ENCODE measurements at regions not wholly inside any gene's neighbourhood (a gene's known extent, or its start where the extent isn't known, plus 50 kb on each side); places are given as distances from the start of the nearest gene placed in this dataset.

GRCh38 chr14:95033031-95033430, 124.3 kb downstream of the DICER1 start:
- DNase-seq (ENCODE audit: low read depth, low spot score) (no peak), ATAC-seq (no peak)
- no peaks in the 10 kb centered on the region for H3K4me1 ChIP-seq (ENCODE audit: control insufficient read depth, insufficient read depth, low read length)
- in situ Hi-C loops (cut with HindIII; ENCODE audit: low pct_unique_long_range_greater_than_20kb, low sequenced_read_pairs), result no loop called here
- no peak overlapping the region for H3K4me3 ChIP-seq (ENCODE audit: low read depth in 2 of 2, low read length in 2 of 2)
- CTCF ChIA-PET, result no interaction called here
- H3K9me3 ChIP-seq (ENCODE audit: control insufficient read depth, insufficient read depth, low read depth, low read length), result no peaks in the 10 kb centered on the region
- no TSS peak for BruUV-seq (replicated peaks)
- TF ChIP-seq CTCF (IDR thresholded peaks at IDR 0.05) (no peak), POLR2AphosphoS5 (IDR thresholded peaks at IDR 0.05; ENCODE audit: low read depth, low read length) (no peak), TCF7L2 (IDR thresholded peaks at IDR 0.05; ENCODE audit: low read depth, low read length) (no peak), REST (IDR thresholded peaks at IDR 0.05; ENCODE audit: insufficient read depth in 1 of 2, low read depth in 2 of 2, low read length in 1 of 2) (no peak), SIN3A (IDR thresholded peaks at IDR 0.05; ENCODE audit: borderline replicate concordance, insufficient read depth, low read depth, low read length) (no peak)
- H3K36me3 ChIP-seq (ENCODE audit: control insufficient read depth, insufficient read depth, low read length), result no peaks in the 10 kb centered on the region
- H3K27me3 ChIP-seq (ENCODE audit: control insufficient read depth, insufficient read depth, low read length), result no peaks in the 10 kb centered on the region
- intact Hi-C loops (cut with micrococcal nuclease; ENCODE audit: unreplicated experiment), result no loop called here
- H3K27ac ChIP-seq (ENCODE audit: low read length), result no peak overlapping the region
- POLR2A ChIA-PET, result no interaction called here

- H3K27me3 ChIP-seq (ENCODE audit: control insufficient read depth, insufficient read depth, low read length), result no peaks in the 10 kb centered on the region
- H3K36me3 ChIP-seq (ENCODE audit: control insufficient read depth, insufficient read depth, low read length), result no peaks in the 10 kb centered on the region
- H3K4me3 ChIP-seq (ENCODE audit: low read depth in 2 of 2, low read length in 2 of 2), result no peak overlapping the region
- BruUV-seq (replicated peaks), result no TSS peak
- DNase-seq (ENCODE audit: low read depth, low spot score) (no peak), ATAC-seq (no peak)
- TF ChIP-seq REST (IDR thresholded peaks at IDR 0.05; ENCODE audit: insufficient read depth in 1 of 2, low read depth in 2 of 2, low read length in 1 of 2) (no peak), SIN3A (IDR thresholded peaks at IDR 0.05; ENCODE audit: borderline replicate concordance, insufficient read depth, low read depth, low read length) (no peak), CTCF (IDR thresholded peaks at IDR 0.05) (no peak), POLR2AphosphoS5 (IDR thresholded peaks at IDR 0.05; ENCODE audit: low read depth, low read length) (no peak), TCF7L2 (IDR thresholded peaks at IDR 0.05; ENCODE audit: low read depth, low read length) (no peak)
- no peak overlapping the region for H3K27ac ChIP-seq (ENCODE audit: low read length)
- no peaks in the 10 kb centered on the region for H3K9me3 ChIP-seq (ENCODE audit: control insufficient read depth, insufficient read depth, low read depth, low read length)
- ChIA-PET POLR2A (no interaction called here), CTCF (no interaction called here)
- in situ Hi-C loops (cut with HindIII; ENCODE audit: low pct_unique_long_range_greater_than_20kb, low sequenced_read_pairs), result no loop called here
- intact Hi-C loops (cut with micrococcal nuclease; ENCODE audit: unreplicated experiment), result no loop called here
- no peaks in the 10 kb centered on the region for H3K4me1 ChIP-seq (ENCODE audit: control insufficient read depth, insufficient read depth, low read length)
Observed at GRCh38 chr14:95026851-95027463, 130.4 kb downstream of the DICER1 start.
